D721Med (cell line): ENCODE measurements at regions not wholly inside any gene's neighbourhood (a gene's known extent, or its start where the extent isn't known, plus 50 kb on each side); places are given as distances from the start of the nearest gene placed in this dataset.

Experiments used
- DNase-seq: peaks from one replicate; pipeline ENCODE4 v3.0.0; 2011; ENCODE audit warnings: low spot score; ENCODE audit not compliant: insufficient read length
- FAIRE-seq: peaks from 2 replicates; lab custom pipeline; 2011; peaks lifted over from hg19 to GRCh38; lab: Jason Lieb, UNC
- CTCF ChIP-seq: IDR thresholded peaks from 2 replicates; pipeline ENCODE4 v1.5.1; 2012; ENCODE audit warnings: mild to moderate bottlenecking, control low read depth; ENCODE audit not compliant: insufficient read depth; ENCODE audit errors: missing control alignments

- no peak for FAIRE-seq
- no peak for TF ChIP-seq CTCF
- DNase-seq, result no peak
Observed at GRCh38 chr5:117210796-117211195, 636.2 kb upstream of the SEMA6A start.

GRCh38 chr5:117209479-117209878 lies 634.9 kb upstream of the SEMA6A start:
- FAIRE-seq (no peak), DNase-seq (no peak)
- no peak for TF ChIP-seq CTCF

- no peak for TF ChIP-seq CTCF
- DNase-seq, result no peak
- no peak for FAIRE-seq
Observed at GRCh38 chr5:117207088-117207668, 632.6 kb upstream of the SEMA6A start.

- no peak for FAIRE-seq
Observed at GRCh38 chr5:117205894-117206293, 631.3 kb upstream of the SEMA6A start.

GRCh38 chr5:117204926-117205869 lies 630.6 kb upstream of the SEMA6A start:
- no peak for TF ChIP-seq CTCF
- FAIRE-seq (peak; percentile 89), DNase-seq (no peak)

More at GRCh38 chr5:117205894-117206293, 631.3 kb upstream of the SEMA6A start:
- TF ChIP-seq CTCF, result no peak
- no peak for DNase-seq

- TF ChIP-seq CTCF, result no peak
- DNase-seq (no peak), FAIRE-seq (no peak)
Observed at GRCh38 chr5:117204404-117204803, 629.8 kb upstream of the SEMA6A start.
